Trophoblast cell (in vitro differentiated cells and primary cell): ENCODE measurements at regions not wholly inside any gene's neighbourhood (a gene's known extent, or its start where the extent isn't known, plus 50 kb on each side); places are given as distances from the start of the nearest gene placed in this dataset.

Experiments
- DNase-seq, 2 donors: peaks; one replicate each; pipeline ENCODE4 v3.0.0-alpha.2; 2016
- H2AFZ ChIP-seq: 2 replicates; pipeline ENCODE4 v1.6.1; 2013; ENCODE audit warnings: low read length, moderate library complexity, mild to moderate bottlenecking; ENCODE audit not compliant: insufficient read depth, poor library complexity
- H2AK5ac ChIP-seq: 2 replicates; pipeline ENCODE4 v1.6.1; 2013; ENCODE audit warnings: mild to moderate bottlenecking, low read length
- H2BK120ac ChIP-seq: 2 replicates; pipeline ENCODE4 v1.6.1; 2013; ENCODE audit warnings: low read length, mild to moderate bottlenecking, moderate library complexity; ENCODE audit not compliant: insufficient read depth, poor library complexity
- H2BK12ac ChIP-seq: 2 replicates; pipeline ENCODE4 v1.6.1; 2013; ENCODE audit warnings: mild to moderate bottlenecking, low read length, moderate library complexity
- H2BK5ac ChIP-seq: 2 replicates; pipeline ENCODE4 v1.6.1; 2013; ENCODE audit warnings: low read length, low read depth, moderate library complexity, mild to moderate bottlenecking; ENCODE audit not compliant: poor library complexity
- H3K14ac ChIP-seq: 2 replicates; pipeline ENCODE4 v1.6.1; 2013; ENCODE audit warnings: mild to moderate bottlenecking, low read length
- H3K18ac ChIP-seq: 2 replicates; pipeline ENCODE4 v1.6.1; 2013; ENCODE audit warnings: mild to moderate bottlenecking, low read length
- H3K23ac ChIP-seq: 2 replicates; pipeline ENCODE4 v1.6.1; 2013; ENCODE audit warnings: low read length
- H3K27ac ChIP-seq: 2 replicates; pipeline ENCODE4 v1.5.1; 2013; ENCODE audit warnings: low read depth, mild to moderate bottlenecking, inconsistent platforms, low read length, moderate library complexity
- H3K27me3 ChIP-seq: 2 replicates; pipeline ENCODE4 v1.6.1; 2013; ENCODE audit warnings: inconsistent platforms, mild to moderate bottlenecking, low read length, moderate library complexity; ENCODE audit not compliant: insufficient read depth
- H3K36me3 ChIP-seq, 2 experiments: 1 replicate in 1 of 2; 2 replicates in 1 of 2; pipeline ENCODE4 v1.6.1; 2013; ENCODE audit warnings: low read length in 2 of 2, mild to moderate bottlenecking in 2 of 2, moderate library complexity in 1 of 2; ENCODE audit not compliant: insufficient read depth in 2 of 2, control insufficient read depth in 1 of 2
- H3K4ac ChIP-seq: 2 replicates; pipeline ENCODE4 v1.6.1; 2013; ENCODE audit warnings: low read depth, mild to moderate bottlenecking, low read length, moderate library complexity
- H3K4me1 ChIP-seq, 2 experiments: 1 replicate in 1 of 2; 2 replicates in 1 of 2; pipeline ENCODE4 v1.6.1; 2013; ENCODE audit warnings: low read length in 2 of 2, mild to moderate bottlenecking in 2 of 2, moderate library complexity in 1 of 2; ENCODE audit not compliant: insufficient read depth in 2 of 2, control insufficient read depth in 1 of 2
- H3K4me2 ChIP-seq: 2 replicates; pipeline ENCODE4 v1.6.1; 2013; ENCODE audit warnings: inconsistent platforms, mild to moderate bottlenecking, low read length, moderate library complexity
- H3K4me3 ChIP-seq: 2 replicates; pipeline ENCODE4 v1.5.1; 2013; ENCODE audit warnings: mild to moderate bottlenecking, low read depth, low read length, inconsistent platforms
- H3K79me1 ChIP-seq: one replicate; pipeline ENCODE4 v1.6.1; 2013; ENCODE audit warnings: low read length
- H3K79me2 ChIP-seq: 2 replicates; pipeline ENCODE4 v1.6.1; 2013; ENCODE audit warnings: low read length, mild to moderate bottlenecking; ENCODE audit not compliant: control insufficient read depth, insufficient read depth, poor library complexity
- H3K9ac ChIP-seq: 2 replicates; pipeline ENCODE4 v1.6.1; 2013; ENCODE audit warnings: mild to moderate bottlenecking, low read length
- H3K9me3 ChIP-seq: 2 replicates; pipeline ENCODE4 v1.6.1; 2013; ENCODE audit warnings: low read depth, mild to moderate bottlenecking, control low read depth, inconsistent platforms, low read length; ENCODE audit not compliant: insufficient read depth
- H4K12ac ChIP-seq: 2 replicates; pipeline ENCODE4 v1.6.1; 2013; ENCODE audit warnings: low read depth, mild to moderate bottlenecking, low read length, moderate library complexity
- H4K8ac ChIP-seq: 2 replicates; pipeline ENCODE4 v1.6.1; 2013; ENCODE audit warnings: low read depth, mild to moderate bottlenecking, low read length, moderate library complexity
- H4K91ac ChIP-seq: one replicate; pipeline ENCODE4 v1.6.1; 2013; ENCODE audit warnings: low read depth, mild to moderate bottlenecking, low read length, moderate library complexity
- WGBS: extraction: QIAGEN DNeasy Blood & Tissue Kit; methylation state at CpG from one replicate; pipeline ENCODE4 v1.1.7; 2013; ENCODE audit warnings: missing lambda C conversion rate; ENCODE audit not compliant: insufficient read length, insufficient coverage; ENCODE audit errors: extremely low coverage; 5-methylcytosine and 5-hydroxymethylcytosine counted together

DNA sequence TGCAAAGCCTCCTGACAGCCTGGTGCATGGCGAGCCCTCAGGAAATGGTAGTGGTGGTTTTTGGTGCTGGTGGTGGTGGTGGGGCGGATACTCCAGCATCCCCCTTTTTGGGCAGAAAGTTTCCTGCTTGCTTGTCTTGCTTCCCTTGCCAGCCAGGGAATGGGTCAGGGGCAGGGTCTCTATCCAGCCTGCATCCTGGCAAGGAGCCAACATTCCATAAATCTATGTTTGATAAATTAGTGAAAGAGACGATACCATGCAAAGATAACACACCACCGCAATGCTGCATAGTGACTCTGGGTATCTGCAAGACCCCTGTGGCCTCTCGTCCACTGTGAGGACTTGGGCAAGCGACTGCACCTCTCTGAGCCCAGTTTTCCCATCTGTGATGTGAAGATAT is 246.2 kb downstream of the LRFN2 start:
- Histone ChIP-seq H3K23ac (no peak overlapping the region), H4K91ac (no peak overlapping the region), H3K4ac (no peak overlapping the region), H3K14ac (no peak overlapping the region), H2BK5ac (no peak overlapping the region), H3K79me2 (no peaks in the 10 kb centered on the region), H3K36me3 (no peaks in the 10 kb centered on the region), H3K79me1 (no peaks in the 10 kb centered on the region), H3K4me2 (no peak overlapping the region), H3K18ac (no peak overlapping the region), H3K9ac (no peak overlapping the region), H2BK12ac (no peak overlapping the region), H2AFZ (no peak overlapping the region), H4K8ac (no peak overlapping the region), H3K27ac (no peak overlapping the region), H4K12ac (no peak overlapping the region), H2AK5ac (no peak overlapping the region), H3K27me3 (no peaks in the 10 kb centered on the region), H3K4me1 (no peaks in the 10 kb centered on the region), H3K9me3 (no peaks in the 10 kb centered on the region), H3K4me3 (no peak overlapping the region), H2BK120ac (no peak overlapping the region)
- no peak for DNase-seq
- WGBS = no CpG with 5 or more reads among the region's 6 CpGs

DNA sequence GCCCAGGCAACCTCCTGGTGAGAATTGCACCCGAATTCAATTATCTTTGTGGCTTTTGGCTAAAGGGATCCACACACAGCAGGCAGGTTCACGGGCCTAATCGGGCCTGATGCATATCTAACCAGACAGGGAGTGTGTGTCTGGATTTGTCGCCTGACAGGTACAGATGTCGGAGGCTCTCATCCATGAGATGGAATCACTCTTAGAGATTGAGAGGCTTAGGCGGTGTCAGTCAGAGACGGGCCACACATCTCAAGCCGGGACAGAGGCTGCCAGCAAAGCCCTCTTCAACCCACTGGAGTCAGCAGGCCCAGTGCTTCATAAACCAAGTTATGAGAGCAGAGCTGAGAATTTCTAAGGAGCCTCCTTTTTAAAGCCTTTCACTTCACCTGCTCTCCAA is 247.0 kb downstream of the LRFN2 start:
- Histone ChIP-seq H3K18ac (no peak overlapping the region), H3K27ac (no peak overlapping the region), H2AK5ac (no peak overlapping the region), H3K36me3 (no peaks in the 10 kb centered on the region), H3K9me3 (peaks cover 2% of the 10 kb centered on the region), H3K4me3 (no peak overlapping the region), H2AFZ (no peak overlapping the region), H2BK5ac (no peak overlapping the region), H2BK12ac (no peak overlapping the region), H4K12ac (no peak overlapping the region), H4K8ac (no peak overlapping the region), H3K14ac (no peak overlapping the region), H4K91ac (no peak overlapping the region), H3K4ac (no peak overlapping the region), H3K23ac (no peak overlapping the region), H3K79me1 (no peaks in the 10 kb centered on the region), H3K4me1 (no peaks in the 10 kb centered on the region), H3K27me3 (no peaks in the 10 kb centered on the region), H2BK120ac (no peak overlapping the region), H3K9ac (no peak overlapping the region), H3K4me2 (no peak overlapping the region), H3K79me2 (no peaks in the 10 kb centered on the region)
- DNase-seq = no peak
- no CpG with 5 or more reads among the region's 8 CpGs for WGBS

DNA sequence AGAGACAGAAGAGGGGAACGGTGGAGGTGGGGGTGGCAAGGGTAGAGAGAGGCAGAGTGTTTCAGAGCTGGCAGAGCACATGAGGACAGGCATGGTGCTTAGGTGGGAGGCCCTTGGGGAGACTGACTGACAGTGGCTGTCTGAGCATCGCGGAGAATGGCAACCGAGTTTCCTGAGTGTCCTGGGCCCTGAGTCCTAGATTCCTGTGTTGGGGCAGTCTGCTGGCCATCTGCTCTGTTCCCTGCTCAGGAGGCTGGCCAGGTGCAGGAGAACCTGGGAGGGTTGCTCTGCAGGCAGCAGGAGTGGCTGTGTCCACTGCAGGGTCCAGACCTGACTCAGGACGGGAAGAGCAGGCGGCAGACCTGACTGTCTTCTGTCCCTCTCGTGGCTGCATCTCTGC is 248.9 kb downstream of the LRFN2 start:
- H3K27ac ChIP-seq = no peak overlapping the region
- no peak overlapping the region for H2BK12ac ChIP-seq
- no peak overlapping the region for H3K18ac ChIP-seq
- H2BK120ac ChIP-seq = no peak overlapping the region
- H4K8ac ChIP-seq = no peak overlapping the region
- H3K36me3 ChIP-seq = no peaks in the 10 kb centered on the region
- no peak overlapping the region for H3K4ac ChIP-seq
- H3K4me1 ChIP-seq = no peaks in the 10 kb centered on the region
- H3K14ac ChIP-seq = no peak overlapping the region
- H3K9ac ChIP-seq = no peak overlapping the region
- H2AK5ac ChIP-seq = no peak overlapping the region
- peaks cover 2% of the 10 kb centered on the region for H3K9me3 ChIP-seq
- H3K27me3 ChIP-seq = no peaks in the 10 kb centered on the region
- no peak for DNase-seq
- WGBS = no CpG with 5 or more reads among the region's 7 CpGs
- no peak overlapping the region for H2AFZ ChIP-seq
- no peak overlapping the region for H3K4me3 ChIP-seq
- H4K12ac ChIP-seq = no peak overlapping the region
- no peaks in the 10 kb centered on the region for H3K79me2 ChIP-seq
- H3K4me2 ChIP-seq = no peak overlapping the region
- H3K23ac ChIP-seq = no peak overlapping the region
- no peak overlapping the region for H2BK5ac ChIP-seq
- no peaks in the 10 kb centered on the region for H3K79me1 ChIP-seq
- H4K91ac ChIP-seq = no peak overlapping the region

DNA sequence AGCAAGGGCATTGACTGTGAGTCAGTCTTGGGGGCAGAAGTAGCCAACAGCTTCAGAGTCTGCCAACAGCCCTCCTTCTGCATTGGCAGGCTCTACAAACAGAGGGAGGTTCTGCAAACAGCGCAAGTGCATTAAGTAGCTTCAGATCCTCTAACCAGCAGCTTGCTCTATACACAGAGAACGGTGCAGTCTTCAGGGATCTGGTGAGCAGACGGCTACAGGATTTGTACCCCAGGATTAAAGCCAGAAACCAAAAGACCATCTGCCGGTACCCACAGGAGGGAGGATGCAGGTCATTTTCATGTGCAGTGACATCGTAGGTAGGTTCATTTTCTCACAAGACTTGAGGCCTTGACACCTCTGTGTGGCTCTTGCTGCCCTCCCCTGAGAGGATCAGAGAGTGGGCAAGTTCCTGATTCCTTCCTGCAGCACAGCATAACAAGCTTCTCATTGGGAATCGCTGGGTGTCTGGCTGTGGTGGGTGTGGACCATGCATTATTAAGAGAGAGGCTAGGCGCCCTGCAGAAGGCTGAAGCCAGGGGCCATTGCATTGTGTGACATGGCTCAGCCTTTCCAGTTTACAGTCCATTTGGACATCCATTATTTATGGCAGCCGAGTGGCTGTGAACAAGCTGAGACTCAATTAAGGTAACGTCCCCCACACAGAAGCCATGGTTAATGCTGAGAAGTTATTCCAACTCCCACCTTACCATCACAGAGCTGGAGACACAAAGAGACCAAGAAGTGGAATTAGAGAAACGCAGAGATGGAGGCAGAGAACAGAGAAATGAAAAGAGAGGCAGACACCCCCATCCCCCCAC is 250.0 kb downstream of the LRFN2 start:
- Histone ChIP-seq H3K4me3 (no peak overlapping the region), H3K79me2 (no peaks in the 10 kb centered on the region), H3K27me3 (no peaks in the 10 kb centered on the region), H4K8ac (no peak overlapping the region), H3K23ac (no peak overlapping the region), H3K9me3 (peaks cover 2% of the 10 kb centered on the region), H4K91ac (no peak overlapping the region), H2BK120ac (no peak overlapping the region), H3K36me3 (no peaks in the 10 kb centered on the region), H3K27ac (no peak overlapping the region), H2BK12ac (no peak overlapping the region), H2AFZ (no peak overlapping the region), H3K4me1 (no peaks in the 10 kb centered on the region), H4K12ac (no peak overlapping the region), H2AK5ac (no peak overlapping the region), H3K4ac (no peak overlapping the region), H3K9ac (no peak overlapping the region), H3K14ac (no peak overlapping the region), H3K79me1 (no peaks in the 10 kb centered on the region), H2BK5ac (no peak overlapping the region), H3K18ac (no peak overlapping the region), H3K4me2 (no peak overlapping the region)
- WGBS = no CpG with 5 or more reads among the region's 10 CpGs
- no peak for DNase-seq
